Transverse colon (tissue), 3 donors: ENCODE measurements at regions not wholly inside any gene's neighbourhood (a gene's known extent, or its start where the extent isn't known, plus 50 kb on each side); places are given as distances from the start of the nearest gene placed in this dataset.

Experiments used
- EP300 ChIP-seq: sonication (generic); formaldehyde crosslinking; IDR thresholded peaks from one replicate; pipeline ENCODE4 v1.6.1; 2017; ENCODE audit warnings: antibody characterized with exemption, low read depth
- POLR2A ChIP-seq: fragments of 450-650 bp; IDR thresholded peaks from one replicate; pipeline ENCODE4 v1.6.1; 2016; ENCODE audit warnings: antibody characterized with exemption, mild to moderate bottlenecking, moderate library complexity
- TF ChIP-seq, protein P1 (sequence below), 5 experiments: fragments of 200-600 bp in 3 of 5; fragments of 450-650 bp in 2 of 5; sonication (generic) in 3 of 5; IDR thresholded peaks; 1 replicate in 2 of 5; 2 replicates in 3 of 5; pipeline ENCODE4 v1.5.1; 2016 to 2017; ENCODE audit warnings: antibody characterized with exemption in 5 of 5, inconsistent platforms in 3 of 5, mild to moderate bottlenecking in 2 of 5, moderate library complexity in 1 of 5

DNA sequence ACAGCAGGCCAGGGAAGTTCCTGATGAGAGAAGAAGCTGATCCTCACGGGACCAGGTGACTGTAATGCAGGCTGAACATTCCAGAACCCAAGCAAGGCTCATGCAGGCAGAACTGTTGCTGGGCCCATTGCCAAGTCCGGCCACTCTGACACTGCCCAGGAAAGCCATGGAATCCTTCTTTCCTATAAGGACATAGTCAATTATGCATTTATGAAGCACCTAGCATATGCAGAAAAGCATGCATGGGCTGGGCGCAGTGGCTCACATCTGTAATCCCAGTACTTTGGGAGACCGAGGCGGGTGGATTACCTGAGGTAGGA, 83.7 kb upstream of the SLC1A3 start:
- TF ChIP-seq, protein P1, sequence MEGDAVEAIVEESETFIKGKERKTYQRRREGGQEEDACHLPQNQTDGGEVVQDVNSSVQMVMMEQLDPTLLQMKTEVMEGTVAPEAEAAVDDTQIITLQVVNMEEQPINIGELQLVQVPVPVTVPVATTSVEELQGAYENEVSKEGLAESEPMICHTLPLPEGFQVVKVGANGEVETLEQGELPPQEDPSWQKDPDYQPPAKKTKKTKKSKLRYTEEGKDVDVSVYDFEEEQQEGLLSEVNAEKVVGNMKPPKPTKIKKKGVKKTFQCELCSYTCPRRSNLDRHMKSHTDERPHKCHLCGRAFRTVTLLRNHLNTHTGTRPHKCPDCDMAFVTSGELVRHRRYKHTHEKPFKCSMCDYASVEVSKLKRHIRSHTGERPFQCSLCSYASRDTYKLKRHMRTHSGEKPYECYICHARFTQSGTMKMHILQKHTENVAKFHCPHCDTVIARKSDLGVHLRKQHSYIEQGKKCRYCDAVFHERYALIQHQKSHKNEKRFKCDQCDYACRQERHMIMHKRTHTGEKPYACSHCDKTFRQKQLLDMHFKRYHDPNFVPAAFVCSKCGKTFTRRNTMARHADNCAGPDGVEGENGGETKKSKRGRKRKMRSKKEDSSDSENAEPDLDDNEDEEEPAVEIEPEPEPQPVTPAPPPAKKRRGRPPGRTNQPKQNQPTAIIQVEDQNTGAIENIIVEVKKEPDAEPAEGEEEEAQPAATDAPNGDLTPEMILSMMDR (IDR thresholded peaks at IDR 0.05): no peak
- TF ChIP-seq POLR2A (no peak), EP300 (no peak)
